Rectal smooth muscle tissue (tissue), 1 donor: ENCODE measurements at regions not wholly inside any gene's neighbourhood (a gene's known extent, or its start where the extent isn't known, plus 50 kb on each side); places are given as distances from the start of the nearest gene placed in this dataset.

ENCODE experiments used
- H3K27ac ChIP-seq: one replicate; pipeline ENCODE4 v1.7.0; 2013; ENCODE audit warnings: low read depth, low read length, inconsistent platforms
- H3K27me3 ChIP-seq: one replicate; pipeline ENCODE4 v1.7.0; 2013; ENCODE audit warnings: low read length; ENCODE audit not compliant: control insufficient read depth, insufficient read depth
- H3K36me3 ChIP-seq: one replicate; pipeline ENCODE4 v1.7.0; 2013; ENCODE audit warnings: low read length; ENCODE audit not compliant: control insufficient read depth, insufficient read depth
- H3K4me1 ChIP-seq: one replicate; pipeline ENCODE4 v1.7.0; 2013; ENCODE audit warnings: low read length; ENCODE audit not compliant: control insufficient read depth, insufficient read depth
- H3K4me3 ChIP-seq: one replicate; pipeline ENCODE4 v1.7.0; 2013; ENCODE audit warnings: low read length
- H3K9ac ChIP-seq: one replicate; pipeline ENCODE4 v1.7.0; 2013; ENCODE audit warnings: low read length

- H3K27me3 ChIP-seq = no peaks in the 10 kb centered on the region
- no peak overlapping the region for H3K4me3 ChIP-seq
- H3K36me3 ChIP-seq = no peaks in the 10 kb centered on the region
- no peak overlapping the region for H3K9ac ChIP-seq
- no peak overlapping the region for H3K27ac ChIP-seq
- H3K4me1 ChIP-seq = no peaks in the 10 kb centered on the region
Measured at GRCh38 chr3:101042996-101043686, 49.9 kb upstream of the ABI3BP start.
